H1 (cell line): ENCODE measurements at regions not wholly inside any gene's neighbourhood (a gene's known extent, or its start where the extent isn't known, plus 50 kb on each side); places are given as distances from the start of the nearest gene placed in this dataset.

Experiments used
- CTCF ChIA-PET: fragments of 300-600 bp; sonication (Branson Sonifier 250); formaldehyde crosslinking; loops from one replicate; lab custom pipeline; 2021; ENCODE audit not compliant: partially characterized antibody; lab: Charles Lee
- POLR2A ChIA-PET: fragments of 300-600 bp; sonication (Branson Sonifier 250); formaldehyde crosslinking; loops from one replicate; lab custom pipeline; 2021; ENCODE audit warnings: inconsistent platforms; ENCODE audit not compliant: partially characterized antibody; lab: Charles Lee
- DNase-seq, 2 experiments: peaks; one replicate each; pipeline versions ENCODE4 v3.0.0 to v3.0.0-alpha.2; 2010 to 2022; ENCODE audit warnings: low spot score in 2 of 2, low read depth in 1 of 2, mixed read lengths in 1 of 2
- FAIRE-seq: peaks from 2 replicates; lab custom pipeline; 2011; peaks lifted over from hg19 to GRCh38; lab: Jason Lieb, UNC
- H2AFZ ChIP-seq: 2 replicates; pipeline ENCODE4 v1.8.1; 2012; ENCODE audit warnings: low read length, inconsistent platforms
- H2AK5ac ChIP-seq: 2 replicates; pipeline ENCODE4 v1.6.1; 2013; ENCODE audit warnings: low read depth, low read length
- H2BK120ac ChIP-seq: replicated peaks from 2 replicates; pipeline ENCODE3; 2013; ENCODE audit warnings: low read depth, low read length, inconsistent platforms
- H2BK12ac ChIP-seq: 2 replicates; pipeline ENCODE4 v1.6.1; 2013; ENCODE audit warnings: low read depth, low read length
- H2BK15ac ChIP-seq: 2 replicates; pipeline ENCODE4 v1.6.1; 2013; ENCODE audit warnings: low read length
- H2BK20ac ChIP-seq: 2 replicates; pipeline ENCODE4 v1.6.1; 2013; ENCODE audit warnings: low read length
- H2BK5ac ChIP-seq: 2 replicates; pipeline ENCODE4 v1.6.1; 2013; ENCODE audit warnings: low read depth, low read length
- H3K14ac ChIP-seq: 2 replicates; pipeline ENCODE4 v1.6.1; 2013; ENCODE audit warnings: inconsistent platforms; ENCODE audit not compliant: insufficient read length
- H3K18ac ChIP-seq: 2 replicates; pipeline ENCODE4 v1.6.1; 2013; ENCODE audit warnings: low read length; ENCODE audit errors: extremely low read depth
- H3K23ac ChIP-seq: 2 replicates; pipeline ENCODE4 v1.6.1; 2013; ENCODE audit warnings: inconsistent platforms; ENCODE audit not compliant: insufficient read length
- H3K23me2 ChIP-seq: 2 replicates; pipeline ENCODE4 v1.6.1; 2013; ENCODE audit warnings: low read depth, low read length
- H3K27ac ChIP-seq: 2 replicates; pipeline ENCODE4 v1.6.1; 2011; ENCODE audit warnings: low read depth, low read length, inconsistent platforms
- H3K27me3 ChIP-seq, 4 experiments: replicated peaks in 1 of 4; 1 replicate in 1 of 4; 2 replicates in 3 of 4; pipeline versions ENCODE4 v1.6.1 to v1.8.1; 2011 to 2013; ENCODE audit warnings: low read length in 3 of 4, mild to moderate bottlenecking in 3 of 4, inconsistent platforms in 2 of 4, mixed read lengths in 2 of 4, moderate library complexity in 1 of 4; ENCODE audit not compliant: control insufficient read depth in 3 of 4, insufficient read depth in 3 of 4; ENCODE audit errors: extremely low read depth in 1 of 4
- H3K36me3 ChIP-seq, 4 experiments: 2 replicates each; pipeline versions ENCODE4 v1.6.1 to v1.8.1; 2011 to 2013; ENCODE audit warnings: mild to moderate bottlenecking in 4 of 4, low read length in 3 of 4, moderate library complexity in 2 of 4, control low read depth in 1 of 4, inconsistent platforms in 1 of 4; ENCODE audit not compliant: insufficient read depth in 4 of 4, control insufficient read depth in 2 of 4
- H3K4ac ChIP-seq: replicated peaks from 2 replicates; pipeline ENCODE3; 2013; ENCODE audit warnings: low read length, low read depth, mixed read lengths, inconsistent platforms; ENCODE audit not compliant: insufficient read length
- H3K4me1 ChIP-seq, 4 experiments: replicated peaks in 1 of 4; 1 replicate in 1 of 4; 2 replicates in 3 of 4; pipeline versions ENCODE4 v1.6.1 to v1.8.1; 2011 to 2013; ENCODE audit warnings: low read length in 3 of 4, inconsistent platforms in 2 of 4, mixed read lengths in 1 of 4; ENCODE audit not compliant: insufficient read depth in 4 of 4, control insufficient read depth in 3 of 4
- H3K4me2 ChIP-seq, 2 experiments: 2 replicates each; pipeline versions ENCODE4 v1.6.1 to v1.8.1; 2011 to 2013; ENCODE audit warnings: low read depth in 2 of 2, low read length in 2 of 2, control low read depth in 1 of 2, inconsistent platforms in 1 of 2, mild to moderate bottlenecking in 1 of 2; ENCODE audit not compliant: insufficient read depth in 1 of 2
- H3K4me3 ChIP-seq, 4 experiments: fragments of 200-600, 300-600 bp in 1 of 4; sonication (generic), shearing (Covaris generic), sonication (Bioruptor Twin) in 1 of 4; 2 replicates each; pipeline versions ENCODE4 v1.5.1 to v1.8.1; 2011 to 2016; ENCODE audit warnings: low read length in 4 of 4, low read depth in 3 of 4, control low read depth in 2 of 4, inconsistent platforms in 2 of 4, mild to moderate bottlenecking in 2 of 4, mixed read lengths in 1 of 4, moderate library complexity in 1 of 4; ENCODE audit not compliant: insufficient read depth in 2 of 4; ENCODE audit errors: extremely low read depth in 1 of 4
- H3K56ac ChIP-seq: replicated peaks from 2 replicates; pipeline ENCODE3; 2013; ENCODE audit warnings: low read depth, mild to moderate bottlenecking, mixed read lengths, low read length, inconsistent platforms; ENCODE audit not compliant: insufficient read length
- H3K79me1 ChIP-seq: 2 replicates; pipeline ENCODE4 v1.6.1; 2013; ENCODE audit warnings: low read depth, low read length, control low read depth
- H3K79me2 ChIP-seq, 2 experiments: 2 replicates each; pipeline versions ENCODE4 v1.6.1 to v1.8.1; 2012 to 2013; ENCODE audit warnings: low read length in 2 of 2, mild to moderate bottlenecking in 2 of 2, inconsistent platforms in 1 of 2; ENCODE audit not compliant: insufficient read depth in 2 of 2, control insufficient read depth in 1 of 2
- H3K9ac ChIP-seq, 4 experiments: replicated peaks in 1 of 4; 1 replicate in 1 of 4; 2 replicates in 3 of 4; pipeline versions ENCODE4 v1.6.1 to v1.8.1; 2011 to 2013; ENCODE audit warnings: low read depth in 3 of 4, low read length in 3 of 4, control low read depth in 2 of 4, mild to moderate bottlenecking in 2 of 4, moderate library complexity in 2 of 4, inconsistent platforms in 1 of 4; ENCODE audit errors: extremely low read depth in 1 of 4
- H3K9me3 ChIP-seq, 2 experiments: 2 replicates each; pipeline versions ENCODE4 v1.6.1 to v1.8.1; 2012 to 2013; ENCODE audit warnings: mild to moderate bottlenecking in 2 of 2, moderate library complexity in 2 of 2, control low read depth in 1 of 2, inconsistent platforms in 1 of 2, low read depth in 1 of 2, low read length in 1 of 2, mixed read lengths in 1 of 2; ENCODE audit not compliant: insufficient read depth in 2 of 2
- H4K20me1 ChIP-seq, 2 experiments: replicated peaks in 1 of 2; 2 replicates each; pipeline versions ENCODE3 to v1.8.1; 2011 to 2013; ENCODE audit warnings: inconsistent platforms in 2 of 2, low read length in 2 of 2, mild to moderate bottlenecking in 1 of 2; ENCODE audit not compliant: insufficient read depth in 2 of 2, control insufficient read depth in 1 of 2
- H4K5ac ChIP-seq: 2 replicates; pipeline ENCODE4 v1.6.1; 2013; ENCODE audit warnings: low read length, low read depth, mixed read lengths, inconsistent platforms; ENCODE audit not compliant: insufficient read length
- H4K8ac ChIP-seq: 2 replicates; pipeline ENCODE4 v1.8.0; 2013; ENCODE audit warnings: mild to moderate bottlenecking, moderate library complexity, low read length, inconsistent platforms; ENCODE audit not compliant: insufficient read depth; ENCODE audit errors: extremely low read depth
- H4K91ac ChIP-seq: replicated peaks from 2 replicates; pipeline ENCODE3; 2013; ENCODE audit warnings: low read length, mixed read lengths, inconsistent platforms; ENCODE audit not compliant: insufficient read length
- ATF2 ChIP-seq: IDR thresholded peaks from 2 replicates; pipeline ENCODE4 v1.6.1; 2012; ENCODE audit warnings: low read length, inconsistent platforms
- CEBPB ChIP-seq: IDR thresholded peaks from 2 replicates; pipeline ENCODE4 v1.6.1; 2012; ENCODE audit warnings: low read depth, low read length
- KDM1A ChIP-seq: fragments of 200-600, 300-600 bp; sonication (generic); IDR thresholded peaks from 2 replicates; pipeline ENCODE4 v1.7.1; 2016; ENCODE audit warnings: mild to moderate bottlenecking, low read length, borderline replicate concordance
- RXRA ChIP-seq: IDR thresholded peaks from 2 replicates; pipeline ENCODE4 v1.6.1; 2011; ENCODE audit warnings: low read depth, mild to moderate bottlenecking, low read length, moderate library complexity; ENCODE audit not compliant: insufficient read depth
- WGBS, 2 experiments: shearing (Covaris generic) in 1 of 2; methylation state at CpG; one replicate each; pipeline versions ENCODE4 v1.1.6 to v1.1.7; 2013 to 2015; ENCODE audit warnings: low lambda C conversion rate in 2 of 2, mixed read lengths in 2 of 2, inconsistent platforms in 1 of 2, low coverage in 1 of 2, missing lambda C conversion rate in 1 of 2; ENCODE audit not compliant: insufficient replicate concordance in 2 of 2, insufficient coverage in 1 of 2, insufficient read length in 1 of 2; ENCODE audit errors: extremely low coverage in 1 of 2, missing lambda C conversion rate in 1 of 2; 5-methylcytosine and 5-hydroxymethylcytosine counted together

GRCh38 chr1:37389327-37389726 is 85.1 kb upstream of the ZC3H12A start:
- H3K4me2 ChIP-seq = no peak overlapping the region
- no peak overlapping the region for H3K23ac ChIP-seq
- FAIRE-seq (no peak), DNase-seq (no peak)
- no peak overlapping the region for H4K5ac ChIP-seq
- no peaks in the 10 kb centered on the region for H3K36me3 ChIP-seq
- H2AK5ac ChIP-seq = no peak overlapping the region
- no peak overlapping the region for H3K18ac ChIP-seq
- H3K9ac ChIP-seq = no peak overlapping the region
- POLR2A ChIA-PET = no interaction called here
- H3K79me2 ChIP-seq = no peaks in the 10 kb centered on the region
- H2AFZ ChIP-seq = no peak overlapping the region
- H3K14ac ChIP-seq = no peak overlapping the region
- no peak overlapping the region for H2BK5ac ChIP-seq
- WGBS, 2 experiments = 91% methylated on average over 6 of the region's 6 CpGs; no CpG with 5 or more reads in 1 of the 2 experiments
- no peaks in the 10 kb centered on the region for H4K20me1 ChIP-seq
- H3K56ac ChIP-seq = no peak overlapping the region
- H3K4me3 ChIP-seq = no peak overlapping the region
- no peak overlapping the region for H4K91ac ChIP-seq
- H3K23me2 ChIP-seq = peaks cover 2% of the 10 kb centered on the region; the same call in 1 of the 2 replicates
- no peak overlapping the region for H3K27ac ChIP-seq
- no peak overlapping the region for H2BK12ac ChIP-seq
- no peak overlapping the region for H2BK120ac ChIP-seq
- H3K27me3 ChIP-seq = no peaks in the 10 kb centered on the region
- H3K4me1 ChIP-seq = peaks cover 0 to 12% (median 0%) of the 10 kb centered on the region in 4 experiments; a peak in 3 of 7 replicates
- no peak overlapping the region for H2BK15ac ChIP-seq
- no peaks in the 10 kb centered on the region for H3K79me1 ChIP-seq
- CTCF ChIA-PET = interaction anchor here (4.8 kb wide), 1 partner anchor 46 kb away, joined by 34 read pairs; no protein-coding TSS in a partner anchor
- H4K8ac ChIP-seq = no peak overlapping the region
- H3K9me3 ChIP-seq = no peaks in the 10 kb centered on the region
- H2BK20ac ChIP-seq = no peak overlapping the region
- H3K4ac ChIP-seq = no peak overlapping the region
- TF ChIP-seq CEBPB = no peak
- TF ChIP-seq KDM1A = no peak
- no peak for TF ChIP-seq RXRA
- no peak for TF ChIP-seq ATF2
